HG02763 (cell line): ENCODE measurements at regions not wholly inside any gene's neighbourhood (a gene's known extent, or its start where the extent isn't known, plus 50 kb on each side); places are given as distances from the start of the nearest gene placed in this dataset.
"Not testable (repeated sequence)": the region's sequence is repeated elsewhere in the genome, so short reads cannot be mapped to it uniquely, and the experiment has no call there.

ENCODE experiments used
- ATAC-seq: cut with Tn5 transposase; IDR thresholded peaks from one replicate; pipeline ENCODE4 v1.9.1; 2021; ENCODE audit warnings: mild to moderate bottlenecking, moderate library complexity; ENCODE audit not compliant: unreplicated experiment

GRCh38 chr6:50455029-50455428 is 258.3 kb upstream of the TFAP2D start:
- no peak for ATAC-seq

DNA sequence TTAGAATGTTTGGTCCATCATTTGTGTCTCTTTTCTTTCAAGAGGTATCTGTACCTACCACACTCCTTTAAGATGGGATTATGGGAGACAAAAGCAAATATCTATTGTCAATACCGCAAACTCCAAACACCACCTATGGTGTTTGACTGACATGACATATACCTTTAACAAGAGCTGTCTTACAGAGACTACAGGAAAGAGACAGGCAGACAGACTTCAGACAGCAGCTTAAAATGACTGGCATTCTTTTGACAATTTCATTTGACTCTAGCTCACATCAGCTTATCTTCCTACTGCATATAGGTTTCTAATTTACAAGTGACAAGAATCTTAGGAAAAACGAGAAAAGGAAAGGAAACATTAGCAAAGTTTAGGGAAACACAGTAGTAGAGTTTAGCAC is 256.0 kb upstream of the TFAP2D start:
- ATAC-seq: no peak

- no peak for ATAC-seq
Measured at GRCh38 chr6:50461696-50462095, 251.6 kb upstream of the TFAP2D start.

GRCh38 chr6:50463931-50464330 is 249.4 kb upstream of the TFAP2D start:
- no peak for ATAC-seq

DNA sequence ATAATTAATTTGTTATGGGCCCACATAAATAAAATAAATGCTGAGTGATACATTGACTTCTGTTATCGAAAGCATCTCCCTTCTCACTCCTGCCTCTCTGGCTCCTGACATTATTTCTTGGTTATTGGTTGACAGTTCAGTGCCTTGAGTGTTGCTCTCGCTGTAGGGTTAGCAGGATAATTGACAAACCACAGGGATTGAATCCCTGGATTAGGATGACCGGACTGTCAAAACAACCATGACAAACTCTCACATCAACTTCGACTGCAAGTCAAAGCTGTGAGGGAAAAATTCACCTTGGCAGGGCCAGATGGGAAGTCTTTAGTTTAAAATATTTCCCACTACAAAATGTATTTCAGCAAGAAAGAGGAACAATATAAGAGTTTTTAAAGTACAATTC is 245.4 kb upstream of the TFAP2D start:
- ATAC-seq: no peak

DNA sequence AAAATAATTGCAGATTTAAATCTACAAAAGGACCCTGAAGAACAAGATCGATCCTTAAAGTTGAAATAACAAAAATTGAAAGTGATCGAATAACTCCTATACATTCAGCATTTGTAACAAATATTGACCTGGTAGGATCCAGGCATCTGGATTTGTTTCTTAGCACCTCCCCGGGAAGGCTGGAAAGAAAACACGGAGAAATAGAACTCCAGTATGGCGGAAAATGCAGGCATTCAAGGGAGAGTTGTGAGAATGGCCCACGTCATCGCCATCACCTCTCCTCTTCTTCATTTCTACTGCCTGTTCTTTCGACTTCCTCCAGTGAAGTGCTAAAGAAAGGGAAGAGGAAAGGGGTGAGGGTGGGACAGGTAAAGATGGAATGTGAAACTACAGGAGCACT is 242.3 kb upstream of the TFAP2D start:
- ATAC-seq: no peak

DNA sequence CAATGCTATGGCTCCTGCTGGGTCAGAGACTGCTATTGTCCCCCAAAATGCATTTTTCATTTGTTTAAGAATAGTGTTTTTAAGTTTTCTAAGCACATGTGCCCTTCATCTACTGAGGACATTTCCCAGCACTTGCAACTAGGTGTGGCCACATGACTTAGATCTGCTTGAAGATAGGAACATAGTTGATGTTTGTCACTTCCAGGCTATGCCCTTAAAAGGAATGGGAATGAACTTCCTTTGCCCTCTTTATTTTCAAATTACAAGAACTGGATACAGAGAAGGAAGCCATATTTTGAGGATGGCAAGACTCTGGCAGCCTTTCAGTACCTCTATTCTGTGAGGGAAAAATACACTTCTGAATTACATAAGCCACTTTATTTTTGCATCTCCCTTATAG is 203.0 kb upstream of the TFAP2D start:
- ATAC-seq: no peak

GRCh38 chr6:50520326-50521266 is 192.7 kb upstream of the TFAP2D start:
- no peak for ATAC-seq

DNA sequence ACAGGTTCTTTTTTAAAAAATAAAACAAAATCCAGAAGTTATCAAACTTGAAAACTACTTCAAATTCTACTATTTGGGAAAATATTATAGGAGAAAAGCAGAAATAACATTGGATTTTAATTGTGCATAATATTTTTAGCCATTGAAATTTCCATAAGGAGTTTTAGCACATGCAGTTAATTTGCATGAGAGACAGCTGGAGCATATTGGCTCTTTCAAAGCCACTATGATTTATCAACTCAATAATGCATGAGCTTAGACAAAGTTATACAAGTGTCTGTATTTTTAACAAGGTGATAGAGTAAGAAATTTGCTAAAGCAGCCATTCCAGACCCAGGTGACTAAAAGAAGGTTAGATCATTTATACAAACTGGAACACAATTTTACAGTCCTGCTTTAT is 189.0 kb upstream of the TFAP2D start:
- ATAC-seq: no peak

DNA sequence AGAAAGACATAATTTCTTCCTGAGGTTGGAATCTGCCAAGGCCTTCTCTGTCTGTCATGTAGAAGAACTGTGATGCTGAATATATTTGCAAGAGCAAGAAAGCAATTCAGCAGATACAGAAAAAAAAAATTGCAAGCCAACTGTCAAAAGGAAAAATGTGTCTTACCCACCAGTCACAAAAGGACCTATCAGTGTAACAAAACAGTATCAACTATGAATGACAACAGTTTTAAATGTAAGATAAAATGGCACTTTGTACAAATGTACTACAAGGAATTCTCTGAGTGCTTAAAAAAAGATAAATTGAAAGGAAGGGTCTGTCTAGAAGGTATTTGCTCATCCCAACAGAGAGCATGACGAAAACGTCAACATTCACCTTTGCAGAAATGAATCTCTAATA is 185.3 kb upstream of the TFAP2D start:
- no peak for ATAC-seq

DNA sequence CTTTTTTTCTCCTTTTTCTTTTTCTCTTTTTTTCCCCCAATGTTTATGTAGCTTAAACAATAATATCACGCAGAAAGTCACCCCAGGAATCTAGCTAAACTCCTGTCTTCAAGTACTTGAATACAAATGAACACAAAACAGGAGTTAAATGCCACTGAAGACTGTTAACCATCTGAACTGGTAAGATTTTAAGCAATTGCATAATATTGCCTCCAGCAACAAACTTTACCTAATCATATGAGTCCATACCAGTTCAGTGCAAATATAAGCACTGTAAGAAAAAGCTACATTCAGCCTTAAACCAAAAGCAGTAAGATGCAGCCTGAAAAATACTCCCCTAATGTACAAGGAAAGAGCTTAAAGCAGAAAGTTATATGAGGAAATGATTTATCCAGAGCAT is 173.9 kb upstream of the TFAP2D start:
- ATAC-seq: no peak

- no peak for ATAC-seq
Measured at GRCh38 chr6:50541941-50542340, 171.4 kb upstream of the TFAP2D start.

DNA sequence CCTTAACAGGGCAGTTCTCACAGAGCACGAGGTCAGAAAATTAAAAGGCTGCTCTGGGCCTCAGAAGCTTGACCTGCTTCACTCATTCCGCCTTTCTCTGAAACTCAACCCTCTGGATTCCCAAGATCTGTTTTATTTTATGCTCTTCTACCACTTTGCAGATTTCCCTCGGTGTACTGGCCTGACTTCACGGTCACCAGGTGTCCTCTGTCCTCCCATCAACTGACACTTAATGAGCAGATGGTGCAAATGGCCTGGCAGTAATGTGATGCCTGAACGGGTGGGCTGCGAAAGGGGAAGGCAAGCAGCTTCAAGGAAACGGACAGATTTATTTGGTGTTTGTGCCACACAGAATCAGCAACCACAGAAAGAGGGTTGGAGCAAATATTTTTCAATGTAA is 169.7 kb upstream of the TFAP2D start:
- no peak for ATAC-seq

DNA sequence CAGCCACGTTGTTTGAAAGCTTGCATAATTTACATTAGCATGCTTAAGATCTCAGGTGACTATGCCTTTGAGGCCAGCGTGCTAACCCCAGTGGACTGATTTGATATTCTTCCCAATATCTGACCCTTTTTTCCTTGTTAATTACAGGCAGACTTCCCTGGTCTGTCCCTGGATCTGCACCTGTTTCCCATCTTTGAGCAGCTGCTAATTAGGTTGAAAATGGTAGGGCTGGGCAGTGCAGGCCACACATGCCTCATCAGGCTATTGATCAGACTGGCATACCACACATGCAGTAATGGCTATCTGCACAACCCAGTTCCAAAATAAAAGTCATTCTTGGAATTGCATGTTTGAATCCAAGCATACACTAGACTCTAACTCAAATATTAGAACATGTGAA is 164.3 kb upstream of the TFAP2D start:
- no peak for ATAC-seq

DNA sequence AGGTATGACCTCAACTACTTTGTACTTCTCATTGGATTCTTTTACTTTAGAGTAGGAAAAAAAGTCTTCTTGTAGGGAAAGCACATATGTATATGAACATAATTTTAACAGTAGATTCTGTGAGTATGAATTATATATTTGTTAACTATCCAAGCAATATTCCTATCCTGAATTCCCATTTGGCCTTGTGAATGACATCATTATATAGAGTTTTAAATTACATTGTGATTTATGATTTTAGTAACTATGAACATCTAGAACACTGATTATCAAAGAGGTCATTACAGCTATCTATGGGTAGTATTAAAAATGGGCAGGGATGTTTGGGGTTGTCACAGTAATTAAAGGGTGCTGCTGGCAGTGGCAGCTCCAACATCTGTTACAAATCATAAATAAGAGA is 163.9 kb upstream of the TFAP2D start:
- ATAC-seq: no peak

GRCh38 chr6:50555982-50556381 is 157.3 kb upstream of the TFAP2D start:
- ATAC-seq: no peak

DNA sequence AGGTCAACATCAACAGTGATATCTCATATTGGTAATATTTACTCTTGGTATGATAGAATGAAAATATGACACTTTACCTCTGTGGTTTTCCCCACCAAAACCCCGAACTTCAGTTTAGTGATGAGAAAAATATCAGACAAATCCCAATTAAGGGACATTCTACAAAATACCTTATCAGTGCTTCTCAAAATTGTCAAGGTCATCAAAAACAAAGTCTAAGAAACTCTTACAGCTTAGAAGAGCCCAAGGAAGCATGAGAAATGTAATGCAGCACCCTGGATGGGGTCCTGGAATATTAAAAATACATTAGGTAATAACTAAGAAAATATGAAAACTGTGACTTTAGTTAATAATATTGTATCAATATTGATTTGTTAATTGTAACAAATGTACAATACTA is 148.3 kb upstream of the TFAP2D start:
- no peak for ATAC-seq

GRCh38 chr6:50571230-50571629 is 142.1 kb upstream of the TFAP2D start:
- not testable (repeated sequence) for ATAC-seq

- ATAC-seq: no peak
Measured at GRCh38 chr6:50585441-50586330, 127.6 kb upstream of the TFAP2D start.

GRCh38 chr6:50586331-50586675 is 127.0 kb upstream of the TFAP2D start:
- ATAC-seq: no peak

- ATAC-seq: no peak
Measured at GRCh38 chr6:50589751-50590470, 123.4 kb upstream of the TFAP2D start.
